Fibroblast of lung (primary cell): ENCODE measurements at regions not wholly inside any gene's neighbourhood (a gene's known extent, or its start where the extent isn't known, plus 50 kb on each side); places are given as distances from the start of the nearest gene placed in this dataset.

Source experiments
- CTCF ChIP-seq, 2 donors: IDR thresholded peaks in 1 of 2; conservative IDR thresholded peaks in 1 of 2; 1 replicate in 1 of 2; 2 replicates in 1 of 2; pipeline ENCODE4 v1.5.1; 2011 to 2012; ENCODE audit warnings: low read length in 2 of 2, control low read depth in 1 of 2, inconsistent platforms in 1 of 2, low read depth in 1 of 2, mild to moderate bottlenecking in 1 of 2
- EZH2 ChIP-seq: IDR thresholded peaks from 2 replicates; pipeline ENCODE4 v1.5.1; 2012; ENCODE audit warnings: low read length, control low read depth, mild to moderate bottlenecking; ENCODE audit errors: missing control alignments

GRCh38 chr7:33775790-33776189 is 129.5 kb upstream of the BMPER start:
- TF ChIP-seq CTCF (conservative IDR thresholded peaks at IDR 0.05 in 1 of 2, IDR thresholded peaks at IDR 0.05 in 1 of 2; ENCODE audit: low read depth in 1 of 2, low read length in 2 of 2) (no peak), EZH2 (no peak)
